ENCODE measurements at regions not wholly inside any gene's neighbourhood (a gene's known extent, or its start where the extent isn't known, plus 50 kb on each side); places are given as distances from the start of the nearest gene placed in this dataset.

- Histone ChIP-seq H3F3A (replicated peaks; ENCODE audit: insufficient read depth) (no peaks in the 10 kb centered on the region), H3K27ac (ENCODE audit: low read depth in 2 of 2, low read length in 1 of 2) (no peak overlapping the region), H4K20me1 (ENCODE audit: insufficient read depth) (no peaks in the 10 kb centered on the region), H3K9me2 (no peaks in the 10 kb centered on the region), H3K4me3 (ENCODE audit: low read depth in 2 of 2, low read length in 1 of 2) (no peak overlapping the region), H3K9ac (no peak overlapping the region), H3K36me3 (replicated peaks in 1 of 2; ENCODE audit: control insufficient read depth in 1 of 2, insufficient read depth in 2 of 2, low read length in 1 of 2) (no peaks in the 10 kb centered on the region), H3K79me2 (ENCODE audit: insufficient read depth) (no peaks in the 10 kb centered on the region), H2AFZ (ENCODE audit: low read depth) (no peak overlapping the region), H3K4me1 (ENCODE audit: control insufficient read depth in 1 of 2, insufficient read depth in 2 of 2, low read depth in 1 of 2, low read length in 1 of 2) (peaks cover 0 to 17% of the 10 kb centered on the region in 2 experiments; a peak in 1 of 4 replicates), H3K4me2 (no peak overlapping the region), H3K9me3 (no peaks in the 10 kb centered on the region), H3K27me3 (ENCODE audit: insufficient read depth) (no peaks in the 10 kb centered on the region)
- CTCF ChIA-PET: interaction anchor here (0.8 to 1.7 kb wide), 2 partner anchors 12 to 14 kb away, joined by 3 to 6 read pairs; no protein-coding TSS in a partner anchor
- POLR2A ChIA-PET: no interaction called here
- 76% methylated on average over 14 of the region's 19 CpGs for WGBS (ENCODE audit: low lambda C conversion rate)
- no peak for DNase-seq
- TF ChIP-seq MEF2A (IDR thresholded peaks at IDR 0.05; ENCODE audit: borderline replicate concordance, low read depth) (no peak), RAD21 (IDR thresholded peaks at IDR 0.05; ENCODE audit: low read length) (no peak), ZBTB33 (IDR thresholded peaks at IDR 0.05; ENCODE audit: borderline replicate concordance, low read depth) (no peak), FOXJ3 (CRISPR knock-in tag; IDR thresholded peaks at IDR 0.05) (no peak), RFX5 (IDR thresholded peaks at IDR 0.05; ENCODE audit: low read length) (no peak), USF2 (IDR thresholded peaks at IDR 0.05; ENCODE audit: borderline replicate concordance, low read depth, low read length) (no peak), USF1 (IDR thresholded peaks at IDR 0.05; ENCODE audit: borderline replicate concordance, low read depth) (no peak), TAF1 (IDR thresholded peaks at IDR 0.05; ENCODE audit: borderline replicate concordance, low read depth, low read length) (no peak), JUND (IDR thresholded peaks at IDR 0.05) (no peak), GATA2 (CRISPR knock-in tag; IDR thresholded peaks at IDR 0.05) (no peak), FOSL2 (IDR thresholded peaks at IDR 0.05; ENCODE audit: borderline replicate concordance, low read depth) (no peak)
Measured at GRCh38 chr21:43301409-43302061, 125.4 kb downstream of the SIK1 start.

Data from SK-N-SH (cell line).